HepG2 (cell line): ENCODE measurements at regions not wholly inside any gene's neighbourhood (a gene's known extent, or its start where the extent isn't known, plus 50 kb on each side); places are given as distances from the start of the nearest gene placed in this dataset.

Experiments used
- ATAC-seq: fragments of 200-7000 bp; cut with Tn5 transposase; 3 replicates; pipeline ENCODE4 v1.9.1; 2020; ENCODE audit warnings: mild to moderate bottlenecking, moderate library complexity
- BruUV-seq: library from RNA; stranded (reverse); fragments of 400-500 nt; replicated peaks from 2 replicates; lab custom pipeline; 2021; lab: Mats Ljungman, UMichigan
- CTCF ChIA-PET: fragments of 300-600 bp; formaldehyde crosslinking; extraction: SDS; loops from one replicate; lab custom pipeline; 2021; ENCODE audit warnings: low total read pairs, inconsistent platforms, low intra/inter-chr PET ratio; lab: Yijun Ruan, JAX
- POLR2A ChIA-PET: fragments of 350-600 bp; sonication (Branson Sonifier 250); formaldehyde crosslinking; loops from one replicate; lab custom pipeline; 2020; ENCODE audit warnings: antibody characterized with exemption, inconsistent platforms; lab: Yijun Ruan, JAX
- DNase-seq: peaks from one replicate; pipeline ENCODE4 v3.0.0-alpha.2; 2015; ENCODE audit warnings: low spot score
- FAIRE-seq: peaks from 3 replicates; lab custom pipeline; 2011; peaks lifted over from hg19 to GRCh38; lab: Jason Lieb, UNC
- H2AFZ ChIP-seq: one replicate; pipeline ENCODE4 v1.6.1; 2011; ENCODE audit warnings: low read length, inconsistent platforms
- H3K27ac ChIP-seq: fragments of 300-600 bp; 3 replicates; pipeline ENCODE4 v1.8.0; 2011; ENCODE audit warnings: mixed run types, mild to moderate bottlenecking, mixed read lengths, low read length, inconsistent platforms; ENCODE audit not compliant: insufficient read depth; ENCODE audit errors: extremely low read length
- H3K27me3 ChIP-seq, 2 experiments: fragments of 200-600 bp in 1 of 2; 2 replicates in 1 of 2; 3 replicates in 1 of 2; pipeline versions ENCODE4 v1.6.0 to v1.8.0; 2011; ENCODE audit warnings: low read length in 2 of 2, mild to moderate bottlenecking in 2 of 2, moderate library complexity in 2 of 2, inconsistent platforms in 1 of 2; ENCODE audit not compliant: insufficient read depth in 2 of 2, control insufficient read depth in 1 of 2
- H3K36me3 ChIP-seq, 2 experiments: fragments of 200-600 bp in 1 of 2; replicated peaks in 1 of 2; 2 replicates in 1 of 2; 3 replicates in 1 of 2; pipeline versions ENCODE4 v1.5.1 to v1.8.0; 2011; ENCODE audit warnings: low read length in 2 of 2, inconsistent platforms in 1 of 2; ENCODE audit not compliant: insufficient read depth in 2 of 2, control insufficient read depth in 1 of 2
- H3K4me1 ChIP-seq: 2 replicates; pipeline ENCODE4 v1.5.1; 2012; ENCODE audit warnings: low read length, inconsistent platforms; ENCODE audit not compliant: insufficient read depth
- H3K4me2 ChIP-seq: 2 replicates; pipeline ENCODE4 v1.6.0; 2011; ENCODE audit warnings: low read depth, low read length, inconsistent platforms
- H3K4me3 ChIP-seq, 3 experiments: fragments of 200-600 bp in 1 of 3; sonication (generic), shearing (Covaris generic) in 1 of 3; replicated peaks in 1 of 3; 2 replicates each; pipeline ENCODE4 v1.5.1; 2011 to 2016; ENCODE audit warnings: low read length in 3 of 3, inconsistent platforms in 2 of 3, low read depth in 2 of 3, mild to moderate bottlenecking in 2 of 3, control low read depth in 1 of 3, mixed read lengths in 1 of 3; ENCODE audit not compliant: insufficient read depth in 1 of 3
- H3K79me2 ChIP-seq: one replicate; pipeline ENCODE4 v1.6.1; 2011; ENCODE audit warnings: low read length, inconsistent platforms; ENCODE audit not compliant: insufficient read depth
- H3K9ac ChIP-seq: 2 replicates; pipeline ENCODE4 v1.6.0; 2011; ENCODE audit warnings: mild to moderate bottlenecking, low read depth, low read length, inconsistent platforms; ENCODE audit not compliant: insufficient read depth
- H3K9me3 ChIP-seq: 2 replicates; pipeline ENCODE4 v1.5.1; 2012; ENCODE audit warnings: mild to moderate bottlenecking, low read length
- H4K20me1 ChIP-seq: 2 replicates; pipeline ENCODE4 v1.6.0; 2011; ENCODE audit warnings: inconsistent platforms, mild to moderate bottlenecking, low read length, moderate library complexity; ENCODE audit not compliant: insufficient read depth
- ASH2L ChIP-seq: fragments of 300-600, 200-600 bp; sonication (generic); IDR thresholded peaks from 2 replicates; pipeline ENCODE4 v1.7.0; 2017; ENCODE audit warnings: low read depth, mild to moderate bottlenecking, moderate library complexity, mixed read lengths, low read length; ENCODE audit not compliant: insufficient read length
- CBFB ChIP-seq: sonication (generic); formaldehyde crosslinking; IDR thresholded peaks from 2 replicates; pipeline ENCODE4 v1.4.0; 2020; ENCODE audit warnings: missing genetic modification reagents
- ISX ChIP-seq: sonication (generic); formaldehyde crosslinking; conservative IDR thresholded peaks from 2 replicates; pipeline ENCODE4 v1.5.0; 2020; ENCODE audit warnings: missing genetic modification reagents
- MBD4 ChIP-seq: IDR thresholded peaks from 2 replicates; pipeline ENCODE4 v1.6.1; 2012; ENCODE audit warnings: low read length, inconsistent platforms, borderline replicate concordance
- MXD4 ChIP-seq: IDR thresholded peaks from 2 replicates; pipeline ENCODE4 v1.6.1; 2016; ENCODE audit warnings: mild to moderate bottlenecking, missing biosample characterization, missing genetic modification reagents
- SOX5 ChIP-seq: IDR thresholded peaks from 2 replicates; pipeline ENCODE4 v1.6.1; 2016; ENCODE audit warnings: borderline replicate concordance
- ZFP62 ChIP-seq: sonication (generic); formaldehyde crosslinking; IDR thresholded peaks from 2 replicates; pipeline ENCODE4 v1.4.0; 2020; ENCODE audit warnings: missing genetic modification reagents
- ZNF24 ChIP-seq: fragments of 450-650 bp; IDR thresholded peaks from 2 replicates; pipeline ENCODE4 v1.6.1; 2017; ENCODE audit warnings: antibody characterized with exemption, mild to moderate bottlenecking
- ZNF782 ChIP-seq: sonication (generic); formaldehyde crosslinking; IDR thresholded peaks from 2 replicates; pipeline ENCODE4 v1.4.0; 2020; ENCODE audit warnings: missing genetic modification reagents, mild to moderate bottlenecking, borderline replicate concordance
- WGBS: methylation state at CpG from one replicate; pipeline ENCODE4 v1.1.6; 2017; ENCODE audit warnings: low lambda C conversion rate; 5-methylcytosine and 5-hydroxymethylcytosine counted together
- in situ Hi-C: cut with HindIII; loops from 2 replicates; pipeline ENCODE4 v1.10.0; 2017; ENCODE audit warnings: low pct_unique_long_range_greater_than_20kb; ENCODE audit not compliant: extremely low pct_ligation_motif_present
- intact Hi-C: fragments of 100-400 bp; cut with micrococcal nuclease; formaldehyde crosslinking; loops from one replicate; pipeline ENCODE4 v1.10.0; 2022; ENCODE audit not compliant: unreplicated experiment

DNA sequence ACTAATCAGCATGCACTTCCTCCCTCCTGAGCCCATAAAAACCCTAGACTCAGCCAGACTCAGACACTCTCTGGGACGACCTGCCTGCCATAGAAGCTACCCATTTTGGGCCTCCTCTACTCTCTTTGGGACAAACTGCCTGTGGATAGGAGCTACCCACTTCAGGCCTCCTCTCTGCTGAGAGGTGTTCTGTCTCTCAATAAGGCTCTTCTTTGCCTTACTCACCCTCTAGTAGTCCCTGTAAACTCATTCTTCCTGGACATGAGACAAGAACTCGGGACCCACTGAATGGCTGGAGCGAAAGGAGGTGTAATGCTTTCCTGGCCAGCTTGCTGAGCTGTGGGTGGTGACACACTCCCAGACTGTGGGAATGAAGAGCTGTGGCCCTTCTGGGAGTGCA, 424.8 kb upstream of the FZD8 start:
- Histone ChIP-seq H2AFZ (no peak overlapping the region), H3K36me3 (no peaks in the 10 kb centered on the region), H4K20me1 (no peaks in the 10 kb centered on the region), H3K4me2 (no peak overlapping the region), H3K27me3 (0 out of 5 replicates have a peak, but pooled peaks cover 0 to 2% of the 10 kb centered on the region in 2 experiments), H3K4me1 (no peaks in the 10 kb centered on the region), H3K79me2 (no peaks in the 10 kb centered on the region), H3K27ac (no peak overlapping the region), H3K9me3 (no peaks in the 10 kb centered on the region), H3K9ac (no peak overlapping the region), H3K4me3 (no peak overlapping the region)
- POLR2A ChIA-PET: no interaction called here
- in situ Hi-C loops: no loop called here
- FAIRE-seq: no peak
- no TSS peak for BruUV-seq
- CTCF ChIA-PET: no interaction called here
- ATAC-seq: no peak
- intact Hi-C loops: no loop called here
- no peak for TF ChIP-seq MBD4
- WGBS: 0% methylated on average over 1 of the region's 3 CpGs
- no peak for DNase-seq

DNA sequence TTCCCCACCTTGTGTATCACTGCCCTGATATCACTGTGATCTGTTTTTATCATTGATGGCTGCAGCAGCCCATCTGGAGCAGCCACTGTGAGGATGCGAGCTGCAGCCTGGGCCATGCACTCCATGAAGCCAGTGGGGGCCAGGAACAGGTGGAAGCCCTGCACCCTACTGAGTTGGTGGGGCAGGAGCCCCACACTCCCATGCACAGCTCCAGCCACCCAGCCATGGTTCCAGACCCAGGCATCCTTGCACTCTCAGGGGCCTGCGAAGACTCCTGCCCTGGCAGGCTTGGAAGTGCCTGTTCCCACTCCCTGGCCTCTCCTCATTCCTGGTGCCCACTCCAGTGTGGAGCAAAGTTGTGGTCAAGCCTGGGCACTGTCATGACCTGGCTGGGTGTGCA, 424.0 kb upstream of the FZD8 start:
- no TSS peak for BruUV-seq
- H3K4me1 ChIP-seq: no peaks in the 10 kb centered on the region
- POLR2A ChIA-PET: no interaction called here
- no peak for DNase-seq
- no peaks in the 10 kb centered on the region for H3K9me3 ChIP-seq
- no peak overlapping the region for H3K4me2 ChIP-seq
- H4K20me1 ChIP-seq: no peaks in the 10 kb centered on the region
- intact Hi-C loops: no loop called here
- WGBS: no CpG with 5 or more reads among the region's 2 CpGs
- no peaks in the 10 kb centered on the region for H3K36me3 ChIP-seq
- no peak for TF ChIP-seq MXD4
- TF ChIP-seq, all 625 proteins: peak for 0
- Histone ChIP-seq H2AFZ (no peak overlapping the region), H3K9ac (no peak overlapping the region), H3K4me3 (no peak overlapping the region), H3K79me2 (no peaks in the 10 kb centered on the region), H3K27me3 (0 out of 5 replicates have a peak, but pooled peaks cover 0 to 2% of the 10 kb centered on the region in 2 experiments), H3K27ac (no peak overlapping the region)
- in situ Hi-C loops: no loop called here
- FAIRE-seq: no peak
- CTCF ChIA-PET: no interaction called here
- no peak for ATAC-seq

DNA sequence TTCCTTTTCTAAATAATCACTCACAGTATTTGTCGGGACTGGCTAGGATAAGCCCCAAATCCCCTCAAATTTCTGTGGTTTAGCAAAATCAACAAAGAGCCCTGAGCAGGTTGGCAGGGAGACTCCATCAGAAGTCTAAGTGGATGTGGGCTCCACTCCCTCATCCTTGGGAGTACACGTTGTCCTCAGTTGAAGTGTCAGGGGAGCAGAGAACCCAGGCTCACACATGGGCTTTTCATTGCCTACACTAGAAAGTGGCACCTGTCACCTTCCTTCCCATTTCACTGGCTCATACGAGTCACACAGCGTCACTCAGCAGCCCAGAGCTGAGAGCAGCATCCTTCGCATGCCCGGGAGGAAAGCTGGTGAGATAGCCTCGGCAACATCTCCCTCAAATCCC, 421.3 kb upstream of the FZD8 start:
- 9% methylated on average over 7 of the region's 7 CpGs for WGBS
- FAIRE-seq: no peak
- BruUV-seq: no TSS peak

More for the DNA sequence above, 421.3 kb upstream of the FZD8 start:
- intact Hi-C loops (no loop called here), in situ Hi-C loops (no loop called here)
- H2AFZ ChIP-seq: no peak overlapping the region
- H3K4me1 ChIP-seq: no peaks in the 10 kb centered on the region
- 0 out of 5 replicates have a peak, but pooled peaks cover 0 to 2% of the 10 kb centered on the region in 2 experiments for H3K27me3 ChIP-seq
- DNase-seq: no peak
- POLR2A ChIA-PET: no interaction called here
- H3K4me2 ChIP-seq: no peak overlapping the region
- no peak overlapping the region for H3K4me3 ChIP-seq
- TF ChIP-seq ZNF24 (no peak), CBFB (CRISPR knock-in tag) (no peak), ZNF782 (CRISPR knock-in tag) (no peak), ISX (CRISPR knock-in tag) (no peak), ASH2L (no peak), SOX5 (CRISPR knock-in tag) (no peak), ZFP62 (CRISPR knock-in tag) (no peak)
- ATAC-seq: no peak
- no peaks in the 10 kb centered on the region for H3K79me2 ChIP-seq
- CTCF ChIA-PET: no interaction called here
- H3K27ac ChIP-seq: no peak overlapping the region
- no peak overlapping the region for H3K9ac ChIP-seq
- no peaks in the 10 kb centered on the region for H3K9me3 ChIP-seq
- no peaks in the 10 kb centered on the region for H3K36me3 ChIP-seq
- H4K20me1 ChIP-seq: no peaks in the 10 kb centered on the region
